Astrocyte of the cerebellum (primary cell): ENCODE measurements at regions not wholly inside any gene's neighbourhood (a gene's known extent, or its start where the extent isn't known, plus 50 kb on each side); places are given as distances from the start of the nearest gene placed in this dataset.

Experiments used
- DNase-seq: peaks from one replicate; pipeline ENCODE4 v3.0.0-alpha.2; 2011; ENCODE audit warnings: low read depth
- H3K4me3 ChIP-seq: 2 replicates; pipeline ENCODE4 v1.5.1; 2011; ENCODE audit warnings: mild to moderate bottlenecking, low read depth, low read length, moderate library complexity
- CTCF ChIP-seq: IDR thresholded peaks from 2 replicates; pipeline ENCODE4 v1.5.1; 2012; ENCODE audit warnings: low read length, low read depth, moderate library complexity, mild to moderate bottlenecking; ENCODE audit errors: missing control alignments
- in situ Hi-C: cut with HindIII; loops from 2 replicates; pipeline ENCODE4 v1.10.0; 2017; ENCODE audit warnings: low sequenced_read_pairs

GRCh38 chr12:97745406-97746101, 282.9 kb downstream of the RMST start:
- DNase-seq, result no peak
- in situ Hi-C loops, result no loop called here

DNA sequence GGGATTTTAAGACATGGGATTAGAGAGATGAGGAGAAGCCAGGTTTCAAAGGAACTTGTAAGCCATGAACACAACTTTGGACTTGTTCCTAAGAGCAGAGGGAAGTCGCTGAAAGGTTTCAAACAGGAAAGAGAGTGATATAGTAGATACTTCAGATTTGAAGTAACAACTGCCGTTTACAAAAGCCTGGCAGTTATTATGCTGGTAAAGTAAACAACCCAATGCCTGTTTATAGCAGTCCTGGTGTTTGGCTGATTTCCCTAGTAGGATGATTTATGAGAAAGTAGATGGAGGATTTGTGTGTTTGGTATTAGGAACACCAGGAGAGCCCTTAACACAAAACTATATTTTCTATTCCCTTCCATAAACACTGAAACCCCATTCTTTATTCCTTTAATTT, 285.7 kb downstream of the RMST start:
- TF ChIP-seq CTCF, result no peak
- DNase-seq, result no peak
- H3K4me3 ChIP-seq, result no peak overlapping the region
- in situ Hi-C loops, result no loop called here

More at GRCh38 chr12:97745406-97746101, 282.9 kb downstream of the RMST start:
- TF ChIP-seq CTCF, result no peak
- H3K4me3 ChIP-seq, result no peak overlapping the region

GRCh38 chr12:97751704-97752103, 289.1 kb downstream of the RMST start:
- in situ Hi-C loops, result no loop called here
- no peak for DNase-seq
- TF ChIP-seq CTCF, result no peak
- no peak overlapping the region for H3K4me3 ChIP-seq

DNA sequence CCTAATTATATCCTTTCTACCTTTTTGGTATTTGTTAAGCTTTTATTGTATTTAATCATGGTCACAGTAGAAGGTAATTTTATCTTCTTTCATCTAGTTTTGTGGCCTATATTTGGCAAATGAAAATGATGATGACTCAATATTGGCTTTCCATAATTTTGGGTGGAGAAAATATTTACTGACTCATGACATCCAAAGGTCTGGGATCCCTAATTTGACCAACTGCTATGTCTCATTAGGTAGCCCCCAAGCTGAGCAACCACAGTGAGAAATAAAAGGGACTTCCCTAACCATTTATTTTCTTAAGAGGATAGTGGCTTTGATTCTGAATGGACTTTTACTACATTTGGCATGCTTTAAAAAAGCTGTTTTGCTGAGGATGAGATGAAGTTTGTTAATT, 289.5 kb downstream of the RMST start:
- TF ChIP-seq CTCF, result no peak
- in situ Hi-C loops, result no loop called here
- no peak for DNase-seq

GRCh38 chr12:97753332-97753731, 290.7 kb downstream of the RMST start:
- in situ Hi-C loops, result no loop called here
- no peak for TF ChIP-seq CTCF
- DNase-seq, result no peak
- no peak overlapping the region for H3K4me3 ChIP-seq

More for the DNA sequence above, 289.5 kb downstream of the RMST start:
- no peak overlapping the region for H3K4me3 ChIP-seq

DNA sequence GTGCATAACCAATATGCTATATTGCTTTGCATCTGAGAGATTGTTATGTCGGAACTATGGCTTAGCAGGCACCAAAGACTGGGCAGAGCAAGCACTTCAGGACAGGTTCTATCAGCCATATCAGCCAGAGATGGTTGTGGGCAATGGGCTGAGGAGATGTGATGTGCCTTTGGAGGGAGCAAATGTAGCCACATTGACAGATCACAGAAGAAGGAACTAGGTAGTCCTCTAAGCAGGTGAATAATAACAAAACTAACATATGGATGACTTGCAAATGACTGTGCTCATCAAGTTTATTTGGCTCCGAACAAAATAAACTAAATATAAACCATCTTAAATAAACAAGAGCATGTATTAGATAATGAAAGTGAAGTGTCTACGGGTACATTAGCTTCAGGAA, 291.7 kb downstream of the RMST start:
- DNase-seq, result no peak
- TF ChIP-seq CTCF, result no peak
- no peak overlapping the region for H3K4me3 ChIP-seq
- in situ Hi-C loops, result no loop called here
